ENCODE measurements at regions not wholly inside any gene's neighbourhood (a gene's known extent, or its start where the extent isn't known, plus 50 kb on each side); places are given as distances from the start of the nearest gene placed in this dataset.

GRCh38 chr15:67917636-67918035 lies 77.8 kb upstream of the RNU6-1 start (continued):
- TF ChIP-seq CREB1 (CRISPR knock-in tag; IDR thresholded peaks at IDR 0.05; ENCODE audit: low read depth) (no peak), ZNF331 (CRISPR knock-in tag; IDR thresholded peaks at IDR 0.05; ENCODE audit: low read depth) (no peak), ETS1 (IDR thresholded peaks at IDR 0.05) (no peak), REST (IDR thresholded peaks at IDR 0.05; ENCODE audit: unreplicated experiment) (no peak), STAT1 (IDR thresholded peaks at IDR 0.05; ENCODE audit: unreplicated experiment) (no peak)

GRCh38 chr15:67918205-67918861 lies 78.5 kb upstream of the RNU6-1 start:
- no peak for DNase-seq (ENCODE audit: low spot score)

More at GRCh38 chr15:67918205-67918861, 78.5 kb upstream of the RNU6-1 start:
- no peak overlapping the region for H3K27ac Mint-ChIP-seq
- Histone ChIP-seq H3K27ac (ENCODE audit: low read depth) (no peak overlapping the region), H3K4me1 (ENCODE audit: insufficient read depth) (peaks cover 26% of the 10 kb centered on the region), H3K9me2 (ENCODE audit: insufficient read depth) (0 out of 2 replicates have a peak, but pooled peaks cover 5% of the 10 kb centered on the region), H3K4me3 (no peak overlapping the region), H3K27me3 (ENCODE audit: insufficient read depth) (no peaks in the 10 kb centered on the region), H3K4me2 (no peak overlapping the region), H4K20me1 (replicated peaks; ENCODE audit: insufficient read depth) (no peaks in the 10 kb centered on the region), H2AFZ (peak overlapping the region; percentile 66; the same call in 1 of the 2 replicates), H3F3A (replicated peaks; ENCODE audit: low read depth) (no peaks in the 10 kb centered on the region), H3K79me2 (replicated peaks; ENCODE audit: insufficient read depth) (no peaks in the 10 kb centered on the region), H3K36me3 (ENCODE audit: insufficient read depth) (peaks cover 3% of the 10 kb centered on the region; the same call in 1 of the 2 replicates)
- H3K4me1 Mint-ChIP-seq = peaks cover 22% of the 10 kb centered on the region
- peaks cover 5% of the 10 kb centered on the region for H3K36me3 Mint-ChIP-seq (ENCODE audit: low read depth)
- H3K27me3 Mint-ChIP-seq (ENCODE audit: insufficient read depth, low read depth, poor library complexity) = peaks cover 10% of the 10 kb centered on the region
- no peak for TF ChIP-seq JUNB (IDR thresholded peaks at IDR 0.05; ENCODE audit: unreplicated experiment)
- TF ChIP-seq REST (IDR thresholded peaks at IDR 0.05; ENCODE audit: unreplicated experiment) = no peak
- no peak for TF ChIP-seq ZNF114 (CRISPR knock-in tag; IDR thresholded peaks at IDR 0.05)
- no peak for TF ChIP-seq EZH2phosphoT487 (IDR thresholded peaks at IDR 0.05; ENCODE audit: unreplicated experiment)
- TF ChIP-seq EZH2 (IDR thresholded peaks at IDR 0.05; ENCODE audit: low read depth, unreplicated experiment) = no peak
- TF ChIP-seq CTCF (conservative IDR thresholded peaks at IDR 0.05; ENCODE audit: low read depth in 2 of 2) = no peak
- TF ChIP-seq POLR2AphosphoS5 (IDR thresholded peaks at IDR 0.05; ENCODE audit: low read depth) = no peak
- TF ChIP-seq ETS1 (IDR thresholded peaks at IDR 0.05) = no peak
- peaks cover 18% of the 10 kb centered on the region for H3K9me3 Mint-ChIP-seq
- no peak overlapping the region for H3K4me3 Mint-ChIP-seq
- no peak for ATAC-seq
